SU-DHL-6 (cell line): ENCODE measurements at regions not wholly inside any gene's neighbourhood (a gene's known extent, or its start where the extent isn't known, plus 50 kb on each side); places are given as distances from the start of the nearest gene placed in this dataset.

Experiments used
- H2AFZ ChIP-seq: fragments of 200-600 bp; sonication (generic); 2 replicates; pipeline ENCODE4 v1.6.1; 2014; ENCODE audit warnings: low read depth, mild to moderate bottlenecking, moderate library complexity, mixed read lengths, antibody characterized with exemption, low read length; ENCODE audit not compliant: severe bottlenecking
- H3F3A ChIP-seq: fragments of 200-600 bp; shearing (Covaris generic); 2 replicates; pipeline ENCODE4 v1.6.0; 2016; ENCODE audit warnings: antibody characterized with exemption, mild to moderate bottlenecking; ENCODE audit not compliant: insufficient read depth
- H3K27ac ChIP-seq: fragments of 200-600 bp; sonication (generic); 2 replicates; pipeline ENCODE4 v1.5.1; 2016; ENCODE audit warnings: low read depth, mild to moderate bottlenecking, low read length, moderate library complexity, mixed read lengths
- H3K27me3 ChIP-seq: fragments of 200-600 bp; sonication (generic), shearing (Covaris generic); 2 replicates; pipeline ENCODE4 v1.6.0; 2014; ENCODE audit warnings: mild to moderate bottlenecking, low read length
- H3K36me3 ChIP-seq: fragments of 200-600 bp; sonication (generic); 2 replicates; pipeline ENCODE4 v1.6.1; 2014; ENCODE audit warnings: mild to moderate bottlenecking, low read length, mixed read lengths
- H3K4me2 ChIP-seq: fragments of 300-600, 200-600 bp; shearing (Covaris generic), sonication (generic); 2 replicates; pipeline ENCODE4 v1.6.0; 2014; ENCODE audit warnings: low read length, low read depth, mild to moderate bottlenecking; ENCODE audit not compliant: poor library complexity, severe bottlenecking
- H3K4me3 ChIP-seq: fragments of 200-600 bp; sonication (generic); 2 replicates; pipeline ENCODE4 v1.5.1; 2014; ENCODE audit warnings: antibody characterized with exemption, low read length, mild to moderate bottlenecking, mixed read lengths; ENCODE audit not compliant: insufficient read depth, poor library complexity, severe bottlenecking
- H3K79me2 ChIP-seq: fragments of 200-600 bp; sonication (generic); 2 replicates; pipeline ENCODE4 v1.6.1; 2014; ENCODE audit warnings: mild to moderate bottlenecking, low read length, moderate library complexity; ENCODE audit not compliant: insufficient read depth
- H3K9ac ChIP-seq: fragments of 200-600 bp; sonication (generic); 2 replicates; pipeline ENCODE4 v1.7.0; 2014; ENCODE audit warnings: mild to moderate bottlenecking, low read length
- H3K9me2 ChIP-seq: fragments of 200-600 bp; sonication (generic); replicated peaks from 2 replicates; pipeline ENCODE4 v1.6.1; 2014; ENCODE audit warnings: low read length; ENCODE audit not compliant: insufficient read depth
- H3K9me3 ChIP-seq: fragments of 200-600 bp; sonication (generic); 2 replicates; pipeline ENCODE4 v1.6.1; 2014; ENCODE audit warnings: low read length, mixed read lengths; ENCODE audit not compliant: insufficient read depth
- H4K20me1 ChIP-seq: fragments of 200-600 bp; sonication (generic); 2 replicates; pipeline ENCODE4 v1.6.1; 2014; ENCODE audit warnings: low read depth, mild to moderate bottlenecking, antibody characterized with exemption, low read length, moderate library complexity, mixed read lengths
- CTCF ChIP-seq: fragments of 200-600 bp; sonication (generic); IDR thresholded peaks from one replicate; pipeline ENCODE4 v1.5.1; 2017; ENCODE audit warnings: antibody characterized with exemption, mild to moderate bottlenecking, low read length, moderate library complexity; ENCODE audit not compliant: insufficient read depth, poor library complexity, severe bottlenecking
- EZH2phosphoT487 ChIP-seq: fragments of 200-600 bp; sonication (generic), shearing (Covaris generic); conservative IDR thresholded peaks from 2 replicates; pipeline ENCODE4 v1.6.1; 2018; ENCODE audit warnings: mild to moderate bottlenecking, antibody characterized with exemption, low read length, moderate library complexity, mixed read lengths

- Histone ChIP-seq H3K27me3 (no peaks in the 10 kb centered on the region), H4K20me1 (no peaks in the 10 kb centered on the region), H3K4me2 (peak overlapping the region; percentile 33), H3K27ac (peak overlapping the region; percentile 23), H3K4me3 (no peak overlapping the region), H3K9me3 (no peaks in the 10 kb centered on the region), H3F3A (no peaks in the 10 kb centered on the region), H3K36me3 (no peaks in the 10 kb centered on the region), H3K79me2 (no peaks in the 10 kb centered on the region), H3K9me2 (no peaks in the 10 kb centered on the region), H2AFZ (no peak overlapping the region), H3K9ac (no peak overlapping the region)
- no peak for TF ChIP-seq CTCF
- TF ChIP-seq EZH2phosphoT487 = no peak
These were observed 102.9 kb downstream of the PFKFB3 start for GRCh38 chr10:6305401-6306321.

- no peaks in the 10 kb centered on the region for H3K9me2 ChIP-seq
- H3K36me3 ChIP-seq = no peaks in the 10 kb centered on the region
- H3K27ac ChIP-seq = no peak overlapping the region
- no peak for TF ChIP-seq EZH2phosphoT487
- TF ChIP-seq CTCF = no peak
- no peaks in the 10 kb centered on the region for H3K79me2 ChIP-seq
- no peak overlapping the region for H3K4me2 ChIP-seq
- no peaks in the 10 kb centered on the region for H3K9me3 ChIP-seq
- no peak overlapping the region for H3K4me3 ChIP-seq
- H2AFZ ChIP-seq = no peak overlapping the region
- H3F3A ChIP-seq = no peaks in the 10 kb centered on the region
- H3K9ac ChIP-seq = no peak overlapping the region
- no peaks in the 10 kb centered on the region for H3K27me3 ChIP-seq
- no peaks in the 10 kb centered on the region for H4K20me1 ChIP-seq
These were observed 104.2 kb downstream of the PFKFB3 start for GRCh38 chr10:6306917-6307316.

DNA sequence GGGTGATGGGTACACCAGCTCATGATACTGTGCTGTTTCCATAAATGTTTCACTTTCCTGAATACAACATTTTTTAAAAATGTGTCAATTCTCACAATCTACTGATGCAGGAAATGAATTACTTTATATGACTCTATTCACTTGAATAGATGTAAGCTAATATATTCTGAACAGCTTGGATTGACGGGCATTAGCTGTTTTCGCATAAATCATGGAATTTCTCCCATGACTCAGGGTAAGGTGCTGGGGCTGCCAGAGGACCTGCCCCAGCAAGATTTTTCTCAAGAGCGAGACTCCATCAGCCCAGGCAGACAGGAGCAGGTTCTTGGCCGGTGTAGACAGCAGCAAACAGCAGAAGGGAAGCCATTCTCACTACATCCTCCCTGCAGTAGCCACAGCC, 107.1 kb downstream of the PFKFB3 start:
- Histone ChIP-seq H3F3A (no peaks in the 10 kb centered on the region), H3K27ac (no peak overlapping the region), H3K9me2 (no peaks in the 10 kb centered on the region), H3K27me3 (no peaks in the 10 kb centered on the region), H2AFZ (no peak overlapping the region), H3K4me2 (no peak overlapping the region), H3K9me3 (no peaks in the 10 kb centered on the region), H3K36me3 (no peaks in the 10 kb centered on the region), H3K79me2 (no peaks in the 10 kb centered on the region), H3K4me3 (no peak overlapping the region), H3K9ac (no peak overlapping the region), H4K20me1 (no peaks in the 10 kb centered on the region)
- TF ChIP-seq CTCF (no peak), EZH2phosphoT487 (no peak)
